Astrocyte of the spinal cord (primary cell): ENCODE measurements at regions not wholly inside any gene's neighbourhood (a gene's known extent, or its start where the extent isn't known, plus 50 kb on each side); places are given as distances from the start of the nearest gene placed in this dataset.

Experiments
- DNase-seq: peaks from one replicate; pipeline ENCODE4 v3.0.0; 2011; ENCODE audit warnings: low read depth, low spot score
- H3K4me3 ChIP-seq: 2 replicates; pipeline ENCODE4 v1.5.1; 2011; ENCODE audit warnings: low read depth, mild to moderate bottlenecking, low read length, moderate library complexity
- in situ Hi-C: cut with HindIII; loops from 2 replicates; pipeline ENCODE4 v1.10.0; 2017; ENCODE audit warnings: low sequenced_read_pairs
- TF ChIP-seq, protein P1 (sequence below): IDR thresholded peaks from 2 replicates; pipeline ENCODE4 v1.5.1; 2012; ENCODE audit warnings: low read depth, mild to moderate bottlenecking, low read length, inconsistent platforms

DNA sequence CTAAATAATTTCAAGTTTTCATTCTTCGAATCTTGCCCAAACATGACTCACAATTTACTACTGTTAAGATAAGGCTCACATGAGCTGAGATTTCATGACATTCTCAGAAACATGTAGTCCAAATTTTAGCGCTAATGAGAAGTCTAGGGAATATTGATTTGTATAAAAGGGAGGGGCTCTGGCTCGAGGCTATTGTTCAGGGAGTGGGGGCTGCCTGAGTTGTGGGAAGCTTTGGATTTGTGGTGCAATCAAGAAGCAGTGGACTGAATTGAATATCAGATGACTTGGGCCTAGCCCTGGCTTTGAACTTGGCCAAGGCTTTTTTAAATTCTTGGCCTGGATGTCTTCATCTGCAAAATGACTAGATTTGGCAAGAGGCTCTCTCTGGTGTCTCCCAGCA, 674.9 kb upstream of the FANCL start:
- H3K4me3 ChIP-seq: no peak overlapping the region
- TF ChIP-seq, protein P1, sequence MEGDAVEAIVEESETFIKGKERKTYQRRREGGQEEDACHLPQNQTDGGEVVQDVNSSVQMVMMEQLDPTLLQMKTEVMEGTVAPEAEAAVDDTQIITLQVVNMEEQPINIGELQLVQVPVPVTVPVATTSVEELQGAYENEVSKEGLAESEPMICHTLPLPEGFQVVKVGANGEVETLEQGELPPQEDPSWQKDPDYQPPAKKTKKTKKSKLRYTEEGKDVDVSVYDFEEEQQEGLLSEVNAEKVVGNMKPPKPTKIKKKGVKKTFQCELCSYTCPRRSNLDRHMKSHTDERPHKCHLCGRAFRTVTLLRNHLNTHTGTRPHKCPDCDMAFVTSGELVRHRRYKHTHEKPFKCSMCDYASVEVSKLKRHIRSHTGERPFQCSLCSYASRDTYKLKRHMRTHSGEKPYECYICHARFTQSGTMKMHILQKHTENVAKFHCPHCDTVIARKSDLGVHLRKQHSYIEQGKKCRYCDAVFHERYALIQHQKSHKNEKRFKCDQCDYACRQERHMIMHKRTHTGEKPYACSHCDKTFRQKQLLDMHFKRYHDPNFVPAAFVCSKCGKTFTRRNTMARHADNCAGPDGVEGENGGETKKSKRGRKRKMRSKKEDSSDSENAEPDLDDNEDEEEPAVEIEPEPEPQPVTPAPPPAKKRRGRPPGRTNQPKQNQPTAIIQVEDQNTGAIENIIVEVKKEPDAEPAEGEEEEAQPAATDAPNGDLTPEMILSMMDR: no peak
- DNase-seq: no peak
- in situ Hi-C loops: no loop called here

DNA sequence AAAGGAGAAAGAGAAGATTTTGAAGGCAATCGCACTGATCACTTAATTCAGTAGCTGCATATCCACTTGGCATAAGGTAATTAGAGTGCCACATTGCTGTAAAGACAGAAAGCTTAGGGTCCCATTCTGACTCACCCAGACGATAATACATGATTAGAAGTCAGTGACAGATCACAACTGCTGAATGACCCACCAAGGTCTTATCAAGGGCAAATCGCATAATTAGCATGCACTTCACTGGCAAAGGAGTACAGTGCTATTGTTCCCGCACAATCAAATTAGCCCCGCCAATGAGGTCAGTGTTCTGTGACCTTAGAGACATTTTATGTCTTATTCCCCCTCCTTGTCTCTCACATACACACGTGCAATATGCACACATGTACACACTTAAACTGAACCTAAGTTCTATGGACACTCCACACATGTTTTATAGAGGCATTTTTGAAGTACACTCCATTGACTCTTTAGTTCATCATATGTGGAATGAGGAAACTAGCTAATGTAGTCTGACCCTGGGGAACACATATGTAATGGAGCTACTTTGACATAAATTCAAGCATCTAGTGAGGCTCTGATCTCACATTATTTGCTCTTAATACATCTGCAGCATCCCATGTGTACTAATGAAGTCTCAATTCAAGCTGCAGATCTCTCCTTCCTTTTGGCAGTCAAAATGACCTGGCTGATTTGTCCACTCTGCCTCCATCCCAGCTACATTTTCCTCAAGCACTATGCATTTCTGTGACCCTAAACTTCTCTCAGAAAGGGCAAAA, 673.8 kb upstream of the FANCL start:
- in situ Hi-C loops: no loop called here
- H3K4me3 ChIP-seq: no peak overlapping the region
- no peak for DNase-seq
- TF ChIP-seq, protein P1: no peak

DNA sequence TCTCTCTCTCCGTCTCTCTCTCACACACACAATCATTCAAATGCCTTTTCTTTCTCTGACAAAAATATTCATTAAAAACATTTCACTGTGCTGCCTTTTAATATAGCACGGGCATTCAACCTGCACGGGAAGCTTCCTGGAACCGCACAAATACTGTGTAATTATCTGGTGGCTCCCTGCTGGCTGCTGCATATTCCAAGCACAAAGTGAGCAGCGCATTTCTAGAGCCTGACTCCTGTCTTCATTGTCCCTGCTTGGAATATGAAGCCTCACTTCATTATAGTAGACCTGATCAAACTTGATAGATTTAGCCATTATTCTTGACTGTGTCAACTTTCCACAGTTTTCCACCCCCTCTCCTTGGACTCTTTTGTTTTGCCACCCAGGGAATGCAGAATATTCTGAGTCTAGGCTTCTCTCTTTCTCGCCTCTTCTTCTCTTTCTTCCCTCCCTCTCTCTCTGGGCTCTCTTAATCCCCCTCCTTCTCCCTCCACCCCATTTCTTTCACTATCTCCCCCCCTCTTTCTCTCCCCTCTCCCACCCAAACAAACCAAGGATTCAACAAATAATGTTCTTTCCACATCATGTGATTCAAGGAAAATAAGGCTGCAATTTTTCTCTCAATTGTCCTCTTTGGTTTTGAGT, 672.1 kb upstream of the FANCL start:
- H3K4me3 ChIP-seq: no peak overlapping the region
- TF ChIP-seq, protein P1: no peak
- in situ Hi-C loops: no loop called here
- no peak for DNase-seq

DNA sequence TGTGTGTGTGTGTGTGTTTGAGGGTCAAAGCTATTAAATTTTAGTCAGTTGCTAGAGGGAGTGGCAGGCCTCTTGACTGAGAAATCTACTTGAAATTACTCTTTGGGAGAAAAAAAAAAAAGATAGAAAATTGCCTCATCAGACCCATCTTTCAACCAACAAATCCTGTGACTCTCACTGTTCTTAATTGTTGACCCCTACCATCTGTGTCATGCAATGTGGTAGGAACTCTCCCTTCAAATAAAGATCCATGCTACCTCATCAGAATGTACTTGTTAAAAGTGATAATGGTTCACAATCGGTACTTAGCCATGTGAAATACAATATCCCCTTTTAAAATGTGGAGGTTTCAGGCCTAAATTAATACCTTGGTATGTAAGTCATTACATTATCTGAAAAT, 670.8 kb upstream of the FANCL start:
- TF ChIP-seq, protein P1: no peak
- H3K4me3 ChIP-seq: no peak overlapping the region
- no peak for DNase-seq
- in situ Hi-C loops: no loop called here

DNA sequence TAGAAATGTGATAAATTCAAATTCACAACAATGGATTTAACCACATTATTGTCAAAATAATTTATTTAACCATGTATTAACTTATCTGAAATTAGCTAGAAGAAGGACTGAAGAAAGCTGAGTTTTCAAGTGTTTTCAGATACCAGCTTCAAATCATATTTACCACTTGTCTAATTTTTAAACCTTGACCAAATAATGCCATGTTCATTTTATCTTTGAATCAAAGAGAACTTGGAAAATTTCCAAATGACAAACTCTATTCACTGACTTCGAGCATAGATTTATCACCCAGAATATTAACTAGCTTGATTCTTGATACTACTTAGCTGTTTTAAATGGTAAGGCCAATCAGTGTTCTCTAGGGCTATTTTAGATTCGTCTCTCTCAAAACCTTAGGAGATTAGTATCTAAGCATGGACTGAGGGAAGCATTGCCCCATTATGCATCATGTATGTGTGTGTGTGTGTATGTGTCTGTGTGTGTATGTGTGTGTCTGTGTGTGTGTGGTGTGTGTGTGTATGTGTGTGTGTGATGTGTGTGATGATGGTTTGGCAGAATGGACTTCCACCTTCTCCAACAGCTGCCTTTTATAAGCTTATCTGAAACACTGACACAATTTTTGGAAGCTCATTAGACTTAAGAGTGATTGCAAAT, 667.5 kb upstream of the FANCL start:
- in situ Hi-C loops: no loop called here
- no peak overlapping the region for H3K4me3 ChIP-seq
- no peak for DNase-seq
- TF ChIP-seq, protein P1: no peak

DNA sequence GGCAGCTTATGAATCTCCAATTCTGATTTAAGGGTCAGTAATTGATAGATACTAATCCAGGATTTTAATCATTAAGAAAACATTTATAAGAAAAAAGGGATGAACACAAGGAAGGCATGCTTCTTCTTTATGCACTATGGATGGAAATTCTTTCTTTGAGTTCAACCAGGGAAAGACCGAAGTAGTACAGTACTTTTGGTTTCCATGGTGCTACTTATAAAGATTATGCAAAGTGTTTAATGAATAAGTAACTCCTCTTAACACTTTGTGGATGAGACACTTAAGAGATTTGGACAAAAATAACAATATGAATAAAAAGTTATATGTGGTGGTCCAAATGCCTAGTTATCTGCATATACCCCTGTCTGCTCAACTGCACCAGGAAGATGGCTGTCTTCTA, 666.5 kb upstream of the FANCL start:
- in situ Hi-C loops: no loop called here
- DNase-seq: no peak
- no peak overlapping the region for H3K4me3 ChIP-seq
- TF ChIP-seq, protein P1: no peak
